SJSA1 (cell line): ENCODE measurements at regions not wholly inside any gene's neighbourhood (a gene's known extent, or its start where the extent isn't known, plus 50 kb on each side); places are given as distances from the start of the nearest gene placed in this dataset.

Source experiments
- DNase-seq, 2 experiments: peaks; one replicate each; pipeline ENCODE4 v3.0.0-alpha.2; 2015 to 2020; ENCODE audit warnings: low spot score in 2 of 2, low read depth in 1 of 2
- H3K27ac ChIP-seq: fragments of 250-450 bp; sonication (Bioruptor Pico); 2 replicates; pipeline ENCODE4 v1.5.1; 2020; ENCODE audit warnings: mild to moderate bottlenecking, moderate library complexity
- H3K27me3 ChIP-seq: fragments of 250-450 bp; sonication (Bioruptor Pico); replicated peaks from 2 replicates; pipeline ENCODE4 v1.5.1; 2020; ENCODE audit warnings: mild to moderate bottlenecking, moderate library complexity
- H3K36me3 ChIP-seq: fragments of 250-450 bp; sonication (Bioruptor Pico); 2 replicates; pipeline ENCODE4 v1.5.1; 2020; ENCODE audit warnings: mild to moderate bottlenecking
- H3K4me1 ChIP-seq: fragments of 250-450 bp; sonication (Bioruptor Pico); replicated peaks from 2 replicates; pipeline ENCODE4 v1.6.1; 2021; ENCODE audit warnings: mild to moderate bottlenecking
- H3K4me3 ChIP-seq: fragments of 250-450 bp; sonication (Bioruptor Pico); 2 replicates; pipeline ENCODE4 v1.5.1; 2020; ENCODE audit warnings: mild to moderate bottlenecking
- H3K9me3 ChIP-seq: fragments of 250-450 bp; sonication (Bioruptor Pico); replicated peaks from 2 replicates; pipeline ENCODE4 v1.5.1; 2020; ENCODE audit warnings: mild to moderate bottlenecking

DNA sequence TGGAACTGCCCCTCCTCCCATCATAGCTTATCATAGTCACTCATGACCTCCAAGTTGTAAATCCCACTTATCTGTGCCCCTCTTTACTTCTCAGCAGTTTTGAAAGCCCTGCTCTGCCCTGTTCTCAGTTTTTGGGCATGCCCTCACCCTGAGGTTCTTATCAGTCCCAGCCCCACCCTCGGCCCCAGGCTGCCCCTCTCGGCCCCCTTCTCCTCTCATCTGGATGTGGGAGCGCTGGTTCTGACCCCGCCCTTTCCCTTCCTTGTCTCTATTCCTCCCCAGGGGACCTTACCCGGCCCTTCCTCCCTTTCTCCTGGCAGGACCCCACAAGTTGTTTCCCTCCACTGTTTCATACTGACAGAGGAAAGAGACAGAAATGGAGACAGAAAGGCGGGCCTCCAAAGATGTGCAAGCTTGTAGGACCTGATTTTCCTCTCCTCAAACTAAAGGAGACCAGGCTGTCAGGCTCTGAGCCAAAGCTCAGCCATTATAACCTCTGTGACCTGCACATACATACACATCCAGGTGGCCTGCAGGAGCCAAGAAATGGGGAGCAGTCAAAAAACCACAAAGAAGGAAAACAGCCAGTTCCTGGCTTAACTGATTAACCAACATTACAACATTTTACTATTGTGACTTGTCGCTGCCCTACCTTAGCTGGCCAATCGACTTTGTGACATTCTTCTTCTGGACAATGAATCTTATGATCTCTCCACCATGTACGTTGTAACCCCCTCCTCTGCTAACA lies 171.0 kb upstream of the HS6ST1 start:
- Histone ChIP-seq H3K9me3 (no peaks in the 10 kb centered on the region), H3K4me1 (peaks cover 44% of the 10 kb centered on the region), H3K27me3 (no peaks in the 10 kb centered on the region), H3K27ac (peak overlapping the region; percentile 81), H3K36me3 (no peaks in the 10 kb centered on the region), H3K4me3 (peak overlapping the region; percentile 21)
- DNase-seq: peak; percentile 72 to 83

DNA sequence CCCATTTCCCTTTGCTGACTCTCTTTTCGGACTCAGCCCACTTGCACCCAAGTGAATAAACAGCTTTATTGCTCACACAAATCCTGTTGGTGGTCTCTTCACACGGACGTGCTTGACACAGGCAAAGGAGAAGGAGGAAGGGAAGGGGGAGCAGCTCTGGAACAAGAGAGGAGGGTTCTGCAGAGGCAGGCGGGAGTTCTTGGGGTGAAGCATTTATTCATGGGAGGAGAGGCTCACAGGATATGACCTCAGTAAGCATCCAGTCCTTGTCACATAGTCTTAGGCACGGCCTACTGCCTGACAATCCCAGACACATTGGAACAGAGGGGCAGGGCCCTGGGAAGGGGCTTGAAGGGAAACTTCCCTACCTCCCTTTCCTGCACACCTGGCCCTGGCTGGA lies 171.7 kb upstream of the HS6ST1 start:
- peak overlapping the region; percentile 81 for H3K27ac ChIP-seq
- H3K4me1 ChIP-seq: peaks cover 44% of the 10 kb centered on the region
- peak overlapping the region; percentile 21 for H3K4me3 ChIP-seq

DNA sequence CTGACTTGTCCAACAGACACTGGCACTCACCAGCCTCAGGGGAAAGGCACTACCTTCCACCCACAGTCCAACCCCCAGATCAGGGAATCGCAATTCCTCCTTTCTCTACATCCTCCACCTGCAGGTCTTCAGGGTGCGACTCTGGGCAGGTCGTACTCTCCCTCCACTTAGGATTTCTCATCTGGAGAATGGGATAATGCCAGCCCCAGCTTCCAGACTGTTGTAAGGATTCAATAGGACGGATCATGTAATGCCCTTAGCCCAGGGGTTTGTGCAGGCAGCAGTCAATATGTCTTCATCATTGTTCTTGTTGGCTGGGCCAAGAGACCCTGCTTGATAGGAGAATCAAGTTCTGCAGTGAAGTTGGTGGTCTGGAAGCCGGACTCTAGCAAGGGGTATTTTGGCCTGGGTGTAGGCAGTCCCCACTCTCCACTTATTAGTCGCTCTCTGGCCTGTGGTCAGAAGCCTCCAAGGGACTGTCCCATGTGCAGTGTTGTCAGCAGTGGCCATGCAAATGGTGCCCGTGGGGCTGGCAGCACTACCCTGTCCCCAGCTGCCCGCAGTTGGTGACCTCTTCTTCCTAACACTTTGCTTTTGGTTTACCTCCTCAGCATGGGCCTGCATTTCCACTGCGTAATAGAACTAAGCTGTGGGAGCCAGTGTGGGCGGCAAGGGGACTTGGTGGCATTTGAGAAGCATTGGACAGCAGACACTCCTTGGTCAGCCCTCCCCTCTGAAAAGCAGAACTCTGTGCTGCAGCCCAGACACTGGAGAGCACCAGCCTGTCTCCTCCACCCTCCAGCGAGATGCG lies 172.4 kb upstream of the HS6ST1 start:
- Histone ChIP-seq H3K27ac (peak overlapping the region; percentile 81), H3K9me3 (no peaks in the 10 kb centered on the region), H3K4me1 (peaks cover 44% of the 10 kb centered on the region), H3K4me3 (no peak overlapping the region), H3K36me3 (no peaks in the 10 kb centered on the region), H3K27me3 (no peaks in the 10 kb centered on the region)
- DNase-seq: peak in 1 of 2 experiments; percentile 32

More for the DNA sequence above, 171.7 kb upstream of the HS6ST1 start:
- H3K9me3 ChIP-seq: no peaks in the 10 kb centered on the region
- H3K27me3 ChIP-seq: no peaks in the 10 kb centered on the region
- H3K36me3 ChIP-seq: no peaks in the 10 kb centered on the region
- peak in 1 of 2 experiments; percentile 81 for DNase-seq

DNA sequence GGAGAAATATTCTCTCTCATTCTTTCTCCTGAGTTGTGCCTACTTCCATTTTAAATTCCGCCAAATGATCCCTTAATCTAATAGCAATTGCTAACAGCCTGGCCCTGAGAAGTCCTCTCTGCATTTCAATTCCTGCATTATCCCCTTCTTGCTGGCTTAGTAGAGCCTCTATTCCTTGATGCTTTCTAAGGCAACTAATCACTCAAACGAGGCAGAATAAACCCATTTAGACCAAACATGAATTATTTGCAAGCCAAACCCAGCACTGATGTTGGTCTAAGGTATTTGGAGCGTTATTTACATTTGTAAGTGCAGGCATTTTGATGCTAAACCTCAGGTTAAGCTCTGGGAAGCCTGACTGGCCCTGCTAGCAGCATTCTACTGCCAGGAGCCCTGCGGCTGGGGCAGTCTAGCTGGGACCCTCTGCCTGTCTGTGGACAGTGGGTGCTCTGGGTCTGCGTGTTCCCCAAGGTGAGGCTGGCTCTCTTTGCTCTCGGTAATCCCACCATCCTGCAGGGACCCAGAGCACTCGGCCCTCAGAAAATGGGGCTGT lies 173.1 kb upstream of the HS6ST1 start:
- H3K27ac ChIP-seq: no peak overlapping the region
- DNase-seq: peak in 1 of 2 experiments; percentile 18
- no peaks in the 10 kb centered on the region for H3K9me3 ChIP-seq
- H3K4me3 ChIP-seq: no peak overlapping the region
- no peaks in the 10 kb centered on the region for H3K36me3 ChIP-seq
- H3K4me1 ChIP-seq: peaks cover 44% of the 10 kb centered on the region
- H3K27me3 ChIP-seq: no peaks in the 10 kb centered on the region

DNA sequence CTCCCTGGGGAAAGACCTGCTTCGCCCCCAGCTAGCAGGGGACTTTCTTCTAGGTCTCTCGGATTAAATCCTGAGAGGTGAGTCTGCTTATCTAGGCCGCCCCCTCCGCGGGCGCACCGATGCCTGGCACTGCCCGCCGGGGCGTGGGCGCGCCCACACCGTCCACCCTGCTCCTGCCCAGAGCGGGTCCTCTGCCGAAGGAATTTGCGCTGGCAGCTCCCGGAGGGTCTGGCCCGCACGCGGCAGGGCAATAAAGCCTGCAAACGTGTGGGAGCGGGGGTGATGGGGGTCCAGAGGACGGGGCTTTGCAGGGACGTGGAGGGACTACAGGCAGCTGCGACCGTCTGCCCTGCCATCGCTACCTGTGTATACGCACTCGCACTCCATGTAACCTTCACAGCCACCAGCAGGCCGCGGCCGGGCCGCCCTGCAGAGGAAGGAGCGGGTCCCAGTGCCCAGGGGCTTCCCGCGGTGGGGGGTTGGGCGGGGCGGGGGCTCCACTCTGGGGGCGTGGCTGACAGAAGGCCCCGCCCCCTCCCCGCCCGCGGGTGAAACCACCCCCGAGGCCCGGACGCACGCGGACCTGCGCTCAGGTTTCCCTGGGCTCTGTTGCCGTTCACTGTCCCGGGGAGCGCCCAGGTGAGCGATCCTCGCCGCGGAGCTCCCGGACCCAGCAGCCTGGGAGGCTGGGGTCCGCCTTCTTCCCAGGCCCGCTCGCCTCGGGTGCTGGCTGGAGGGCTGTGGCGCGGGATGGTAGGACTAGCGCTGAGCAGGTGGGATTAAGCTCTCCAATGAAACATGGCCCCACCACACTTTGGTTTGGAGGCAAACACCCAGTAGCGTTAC lies 174.5 kb upstream of the HS6ST1 start:
- Histone ChIP-seq H3K4me3 (no peak overlapping the region), H3K9me3 (no peaks in the 10 kb centered on the region), H3K4me1 (peaks cover 50% of the 10 kb centered on the region), H3K27me3 (no peaks in the 10 kb centered on the region), H3K27ac (no peak overlapping the region), H3K36me3 (no peaks in the 10 kb centered on the region)
- peak in 1 of 2 experiments; percentile 35 for DNase-seq

DNA sequence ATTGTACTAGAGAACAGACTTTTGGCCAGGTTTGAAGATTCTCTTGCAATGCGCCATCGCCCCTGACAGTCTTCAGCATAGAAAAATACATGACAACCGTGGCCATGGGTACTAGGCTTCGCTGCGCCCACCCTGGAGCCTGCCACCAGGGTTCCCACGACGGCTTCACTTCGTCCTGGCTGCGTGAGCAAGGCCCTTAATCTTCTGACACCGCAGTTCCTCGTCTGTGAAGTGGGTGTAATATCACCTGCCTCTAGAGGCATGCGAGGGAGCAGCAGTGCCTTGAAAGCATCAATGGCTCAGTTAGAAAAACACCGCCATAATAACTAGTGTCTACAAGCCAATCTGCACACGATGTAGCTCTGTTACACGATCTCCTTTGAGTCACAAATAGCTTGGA lies 175.2 kb upstream of the HS6ST1 start:
- no peaks in the 10 kb centered on the region for H3K9me3 ChIP-seq
- no peaks in the 10 kb centered on the region for H3K27me3 ChIP-seq
- H3K36me3 ChIP-seq: no peaks in the 10 kb centered on the region
- DNase-seq: peak in 1 of 2 experiments; percentile 28
- no peak overlapping the region for H3K27ac ChIP-seq
- no peak overlapping the region for H3K4me3 ChIP-seq
- H3K4me1 ChIP-seq: peaks cover 50% of the 10 kb centered on the region

DNA sequence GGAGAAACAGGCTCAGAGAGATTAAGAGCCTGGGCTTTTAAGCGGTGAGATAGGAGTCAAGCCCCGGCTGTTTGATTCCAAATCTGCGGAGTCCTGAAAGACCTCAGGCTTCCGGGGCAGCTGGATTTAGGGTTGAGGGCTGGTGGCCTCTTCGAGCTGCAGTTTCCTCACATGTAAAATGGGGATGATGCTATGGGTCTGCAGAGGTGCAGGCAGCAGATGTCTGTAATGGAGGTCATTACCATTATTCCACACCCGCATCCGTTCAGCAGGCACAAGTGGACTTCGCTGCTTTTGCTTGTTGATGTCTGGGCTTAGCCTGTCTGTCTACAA lies 175.6 kb upstream of the HS6ST1 start:
- peak in 1 of 2 experiments; percentile 24 for DNase-seq
- Histone ChIP-seq H3K4me3 (no peak overlapping the region), H3K4me1 (peaks cover 50% of the 10 kb centered on the region), H3K27me3 (no peaks in the 10 kb centered on the region), H3K27ac (no peak overlapping the region), H3K36me3 (no peaks in the 10 kb centered on the region), H3K9me3 (no peaks in the 10 kb centered on the region)

DNA sequence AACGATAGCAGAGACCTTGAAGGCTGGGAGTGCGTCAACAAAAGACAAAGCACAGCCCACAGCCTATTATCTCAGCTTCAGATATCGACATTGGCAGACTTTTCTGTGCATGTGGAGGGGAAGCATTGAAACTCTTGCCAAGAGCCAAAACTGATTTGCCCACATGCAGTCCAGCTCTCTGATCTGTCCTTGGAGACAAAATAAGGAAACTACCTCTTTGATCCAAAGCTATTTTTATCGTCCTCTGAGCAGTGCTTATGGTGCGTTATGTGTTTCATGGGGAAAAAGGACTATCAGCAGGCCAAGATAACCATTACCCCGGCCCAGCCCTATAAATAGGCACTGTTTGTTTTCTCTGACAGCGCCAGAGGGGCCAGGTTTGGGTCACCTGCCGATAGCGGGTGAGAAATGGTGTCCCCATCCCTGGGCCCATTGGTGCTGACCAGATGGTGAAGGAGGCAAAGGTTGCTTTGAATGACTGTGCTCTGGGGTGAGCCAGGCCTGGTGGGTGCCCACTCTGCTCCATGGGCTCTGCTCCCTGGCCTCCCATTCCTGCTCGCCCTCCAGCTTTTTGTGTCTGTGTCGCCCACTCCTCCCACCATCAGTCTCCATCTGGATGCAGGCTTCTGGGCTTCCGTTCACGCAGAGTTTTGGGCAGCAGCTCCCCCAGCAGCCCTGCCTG lies 176.1 kb upstream of the HS6ST1 start:
- Histone ChIP-seq H3K4me1 (peaks cover 50% of the 10 kb centered on the region), H3K9me3 (no peaks in the 10 kb centered on the region), H3K4me3 (no peak overlapping the region), H3K36me3 (no peaks in the 10 kb centered on the region), H3K27ac (no peak overlapping the region), H3K27me3 (no peaks in the 10 kb centered on the region)
- peak in 1 of 2 experiments; percentile 32 for DNase-seq

DNA sequence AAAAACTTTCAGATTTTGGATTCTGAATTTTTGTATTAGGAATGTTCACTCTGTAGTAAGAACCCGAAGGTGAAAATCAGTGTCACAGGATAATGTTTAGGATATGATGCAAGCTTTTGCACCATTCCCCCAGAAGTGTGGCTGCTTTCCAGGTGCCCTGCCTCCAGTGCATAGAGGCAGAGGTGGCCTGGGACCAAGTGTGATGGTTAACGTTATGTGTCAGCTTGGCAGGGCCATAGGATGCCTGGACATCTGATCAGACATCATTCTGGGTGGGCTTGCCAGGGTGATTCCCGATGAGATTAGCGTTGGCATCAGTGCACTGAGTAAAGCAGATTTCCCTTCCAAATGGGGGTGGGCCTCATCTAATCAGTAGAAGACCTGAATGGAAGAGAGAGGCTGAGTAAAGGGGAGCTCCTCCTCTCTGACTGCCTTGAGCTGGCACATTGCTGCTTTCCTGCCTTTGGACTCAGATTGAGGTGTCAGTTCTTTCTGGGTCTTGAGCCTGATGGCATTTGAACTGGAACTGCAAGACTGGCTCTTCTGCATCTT lies 177.4 kb upstream of the HS6ST1 start:
- H3K27ac ChIP-seq: no peak overlapping the region
- DNase-seq: peak in 1 of 2 experiments; percentile 20
- no peaks in the 10 kb centered on the region for H3K36me3 ChIP-seq
- H3K9me3 ChIP-seq: no peaks in the 10 kb centered on the region
- no peak overlapping the region for H3K4me3 ChIP-seq
- H3K27me3 ChIP-seq: no peaks in the 10 kb centered on the region
- H3K4me1 ChIP-seq: peaks cover 50% of the 10 kb centered on the region

DNA sequence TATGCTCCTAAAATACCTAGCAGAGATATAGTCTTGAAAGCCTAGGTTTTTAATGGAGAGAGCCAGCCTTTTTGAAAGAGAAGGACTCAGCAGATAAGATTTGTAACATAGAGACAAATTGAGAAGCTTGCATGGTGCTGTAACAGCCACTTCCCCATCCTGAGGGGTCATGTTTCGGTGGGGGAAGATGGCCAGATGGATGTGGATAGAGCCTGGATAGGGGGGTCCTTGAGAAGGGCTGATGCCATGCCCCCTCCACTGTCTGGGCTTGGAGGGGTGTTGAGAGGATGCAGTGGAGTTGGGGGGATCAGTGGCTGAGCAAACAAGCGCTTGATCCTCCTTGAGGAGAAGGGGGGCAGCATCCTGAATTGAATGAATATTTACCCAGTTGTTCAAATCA lies 178.0 kb upstream of the HS6ST1 start:
- Histone ChIP-seq H3K9me3 (no peaks in the 10 kb centered on the region), H3K36me3 (no peaks in the 10 kb centered on the region), H3K4me3 (no peak overlapping the region), H3K27ac (no peak overlapping the region), H3K4me1 (peaks cover 48% of the 10 kb centered on the region), H3K27me3 (no peaks in the 10 kb centered on the region)
- peak in 1 of 2 experiments; percentile 19 for DNase-seq

DNA sequence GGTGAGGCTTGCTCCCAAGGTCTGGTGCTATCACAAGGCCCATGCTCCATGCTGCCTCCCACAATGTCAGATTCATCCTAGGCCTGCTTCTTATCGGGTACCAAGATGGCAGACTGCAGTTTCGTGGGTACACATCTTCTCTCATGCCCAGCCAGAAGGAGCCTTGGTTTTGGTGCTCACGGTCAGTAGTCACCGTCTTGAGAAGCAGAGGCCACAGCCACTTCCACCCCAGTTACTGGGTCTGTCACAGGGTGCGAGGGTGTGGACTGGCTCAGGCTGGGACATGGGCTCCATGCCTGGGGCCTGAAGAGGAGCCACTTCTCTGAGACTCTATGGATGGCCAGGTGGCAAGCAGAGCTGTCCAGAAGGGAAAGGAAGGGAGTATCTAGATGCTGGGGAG lies 178.8 kb upstream of the HS6ST1 start:
- H3K27me3 ChIP-seq: no peaks in the 10 kb centered on the region
- no peaks in the 10 kb centered on the region for H3K9me3 ChIP-seq
- peak in 1 of 2 experiments; percentile 32 for DNase-seq
- H3K4me3 ChIP-seq: no peak overlapping the region
- no peaks in the 10 kb centered on the region for H3K36me3 ChIP-seq
- H3K4me1 ChIP-seq: peaks cover 43% of the 10 kb centered on the region
- H3K27ac ChIP-seq: peak overlapping the region; percentile 81

DNA sequence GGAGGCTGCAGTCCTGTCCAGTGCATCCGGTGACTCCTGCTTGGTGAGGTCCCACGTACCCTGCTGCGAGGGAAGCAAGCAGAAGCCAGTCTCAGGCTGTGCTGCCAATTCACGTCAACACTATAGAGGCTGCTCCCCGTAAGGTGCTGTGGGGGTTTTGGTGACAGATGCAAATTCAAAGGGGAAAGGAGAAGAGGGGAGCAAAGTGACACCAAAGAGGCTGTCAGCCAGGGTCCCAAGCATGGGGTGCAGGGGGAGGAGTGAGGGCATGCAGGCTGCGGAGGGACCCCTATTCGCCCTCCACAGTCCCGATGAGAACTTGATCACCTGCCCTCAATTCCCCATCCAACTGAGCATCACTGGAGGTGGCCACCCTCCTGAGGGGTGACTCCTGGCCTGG lies 179.4 kb upstream of the HS6ST1 start:
- H3K9me3 ChIP-seq: no peaks in the 10 kb centered on the region

DNA sequence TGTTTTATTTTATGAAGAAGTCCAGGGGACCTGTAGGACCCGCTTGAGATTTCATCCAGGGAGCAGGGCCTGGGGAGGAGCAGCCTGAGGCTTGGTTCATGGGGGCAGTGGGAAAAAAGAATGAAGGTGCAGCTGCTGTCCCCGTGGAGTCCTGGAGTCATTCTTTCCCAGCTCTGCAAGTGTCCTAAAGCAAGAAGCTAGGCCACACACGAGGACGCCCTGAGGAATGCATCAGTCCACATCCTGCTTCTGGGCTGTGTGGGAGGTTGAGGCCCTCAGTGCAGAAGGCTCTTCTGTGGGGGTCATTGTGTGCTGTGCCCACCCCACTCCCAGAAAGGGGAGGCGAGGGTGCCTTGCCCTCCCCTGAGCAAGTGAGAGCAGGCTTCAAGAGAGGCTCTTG lies 179.9 kb upstream of the HS6ST1 start:
- H3K27ac ChIP-seq: peak overlapping the region; percentile 81
- peak; percentile 91 to 95 for DNase-seq
- H3K27me3 ChIP-seq: no peaks in the 10 kb centered on the region
- H3K36me3 ChIP-seq: no peaks in the 10 kb centered on the region
- H3K9me3 ChIP-seq: no peaks in the 10 kb centered on the region
- peaks cover 43% of the 10 kb centered on the region for H3K4me1 ChIP-seq
- no peak overlapping the region for H3K4me3 ChIP-seq

More for the DNA sequence above, 179.4 kb upstream of the HS6ST1 start:
- Histone ChIP-seq H3K36me3 (no peaks in the 10 kb centered on the region), H3K27me3 (no peaks in the 10 kb centered on the region), H3K4me3 (no peak overlapping the region), H3K4me1 (peaks cover 43% of the 10 kb centered on the region), H3K27ac (peak overlapping the region; percentile 81)
- DNase-seq: peak in 1 of 2 experiments; percentile 35
